HL-60/S4 (cell line): ENCODE measurements at regions not wholly inside any gene's neighbourhood (a gene's known extent, or its start where the extent isn't known, plus 50 kb on each side); places are given as distances from the start of the nearest gene placed in this dataset.
"Not testable (repeated sequence)": the region's sequence is repeated elsewhere in the genome, so short reads cannot be mapped to it uniquely, and the experiment has no call there.

Experiments used
- in situ Hi-C: fragments of 300-500 bp; cut with MboI; formaldehyde crosslinking; loops from 2 replicates; pipeline ENCODE4 v1.14.3; 2022; ENCODE audit warnings: low sequenced_read_pairs

- in situ Hi-C loops: no loop called here
These were observed 133.7 kb upstream of the TBX18 start for GRCh38 chr6:84897988-84898594.

- in situ Hi-C loops: no loop called here
These were observed 132.6 kb upstream of the TBX18 start for GRCh38 chr6:84897011-84897410.

GRCh38 chr6:84892671-84893070 lies 128.3 kb upstream of the TBX18 start:
- in situ Hi-C loops: no loop called here

GRCh38 chr6:84882768-84883766 lies 118.7 kb upstream of the TBX18 start:
- in situ Hi-C loops: no loop called here

GRCh38 chr6:84879385-84879784 lies 115.0 kb upstream of the TBX18 start:
- in situ Hi-C loops: not testable (repeated sequence)

GRCh38 chr6:84877515-84878210 lies 113.3 kb upstream of the TBX18 start:
- in situ Hi-C loops: no loop called here

- in situ Hi-C loops: no loop called here
These were observed 112.5 kb upstream of the TBX18 start for GRCh38 chr6:84876723-84877514.

GRCh38 chr6:84872996-84873723 lies 108.8 kb upstream of the TBX18 start:
- in situ Hi-C loops: no loop called here

- in situ Hi-C loops: no loop called here
These were observed 107.5 kb upstream of the TBX18 start for GRCh38 chr6:84871925-84872324.

GRCh38 chr6:84870672-84871071 lies 106.3 kb upstream of the TBX18 start:
- in situ Hi-C loops: no loop called here

GRCh38 chr6:84868149-84868548 lies 103.8 kb upstream of the TBX18 start:
- in situ Hi-C loops: no loop called here

GRCh38 chr6:84867521-84867920 lies 103.1 kb upstream of the TBX18 start:
- in situ Hi-C loops: no loop called here

- in situ Hi-C loops: no loop called here
These were observed 102.3 kb upstream of the TBX18 start for GRCh38 chr6:84866715-84867114.

GRCh38 chr6:84865372-84865771 lies 101.0 kb upstream of the TBX18 start:
- in situ Hi-C loops: not testable (repeated sequence)

- in situ Hi-C loops: no loop called here
These were observed 98.4 kb upstream of the TBX18 start for GRCh38 chr6:84862843-84863242.

GRCh38 chr6:84860920-84861319 lies 96.5 kb upstream of the TBX18 start:
- in situ Hi-C loops: no loop called here

- in situ Hi-C loops: no loop called here
These were observed 96.1 kb upstream of the TBX18 start for GRCh38 chr6:84860509-84860908.

GRCh38 chr6:84854811-84855400 lies 90.5 kb upstream of the TBX18 start:
- in situ Hi-C loops: no loop called here

GRCh38 chr6:84853901-84854300 lies 89.5 kb upstream of the TBX18 start:
- in situ Hi-C loops: no loop called here

- in situ Hi-C loops: no loop called here
These were observed 84.6 kb upstream of the TBX18 start for GRCh38 chr6:84848960-84849359.
